Ectodermal cell (in vitro differentiated cells): ENCODE measurements at regions not wholly inside any gene's neighbourhood (a gene's known extent, or its start where the extent isn't known, plus 50 kb on each side); places are given as distances from the start of the nearest gene placed in this dataset.

ENCODE experiments used
- H3K27ac ChIP-seq: 2 replicates; pipeline ENCODE4 v1.7.0; 2013; ENCODE audit warnings: mild to moderate bottlenecking, low read depth, low read length; ENCODE audit not compliant: insufficient read depth, poor library complexity, severe bottlenecking
- H3K27me3 ChIP-seq: 2 replicates; pipeline ENCODE4 v1.7.0; 2013; ENCODE audit warnings: mild to moderate bottlenecking, low read length; ENCODE audit not compliant: insufficient read depth, control insufficient read depth, poor library complexity, severe bottlenecking
- H3K36me3 ChIP-seq: one replicate; pipeline ENCODE4 v1.7.0; 2013; ENCODE audit warnings: low read length; ENCODE audit not compliant: control insufficient read depth, insufficient read depth
- H3K4me1 ChIP-seq: one replicate; pipeline ENCODE4 v1.7.0; 2013; ENCODE audit warnings: low read length; ENCODE audit not compliant: control insufficient read depth, insufficient read depth
- H3K4me3 ChIP-seq: 2 replicates; pipeline ENCODE4 v1.7.0; 2013; ENCODE audit warnings: low read depth, low read length, control low read depth; ENCODE audit not compliant: insufficient read depth
- H3K9me3 ChIP-seq: 2 replicates; pipeline ENCODE4 v1.7.0; 2013; ENCODE audit warnings: mild to moderate bottlenecking, low read length, moderate library complexity; ENCODE audit not compliant: control insufficient read depth
- WGBS, 2 experiments: methylation state at CpG; one replicate each; pipeline ENCODE4 v1.1.7; 2013; ENCODE audit warnings: missing lambda C conversion rate in 2 of 2; 5-methylcytosine and 5-hydroxymethylcytosine counted together

DNA sequence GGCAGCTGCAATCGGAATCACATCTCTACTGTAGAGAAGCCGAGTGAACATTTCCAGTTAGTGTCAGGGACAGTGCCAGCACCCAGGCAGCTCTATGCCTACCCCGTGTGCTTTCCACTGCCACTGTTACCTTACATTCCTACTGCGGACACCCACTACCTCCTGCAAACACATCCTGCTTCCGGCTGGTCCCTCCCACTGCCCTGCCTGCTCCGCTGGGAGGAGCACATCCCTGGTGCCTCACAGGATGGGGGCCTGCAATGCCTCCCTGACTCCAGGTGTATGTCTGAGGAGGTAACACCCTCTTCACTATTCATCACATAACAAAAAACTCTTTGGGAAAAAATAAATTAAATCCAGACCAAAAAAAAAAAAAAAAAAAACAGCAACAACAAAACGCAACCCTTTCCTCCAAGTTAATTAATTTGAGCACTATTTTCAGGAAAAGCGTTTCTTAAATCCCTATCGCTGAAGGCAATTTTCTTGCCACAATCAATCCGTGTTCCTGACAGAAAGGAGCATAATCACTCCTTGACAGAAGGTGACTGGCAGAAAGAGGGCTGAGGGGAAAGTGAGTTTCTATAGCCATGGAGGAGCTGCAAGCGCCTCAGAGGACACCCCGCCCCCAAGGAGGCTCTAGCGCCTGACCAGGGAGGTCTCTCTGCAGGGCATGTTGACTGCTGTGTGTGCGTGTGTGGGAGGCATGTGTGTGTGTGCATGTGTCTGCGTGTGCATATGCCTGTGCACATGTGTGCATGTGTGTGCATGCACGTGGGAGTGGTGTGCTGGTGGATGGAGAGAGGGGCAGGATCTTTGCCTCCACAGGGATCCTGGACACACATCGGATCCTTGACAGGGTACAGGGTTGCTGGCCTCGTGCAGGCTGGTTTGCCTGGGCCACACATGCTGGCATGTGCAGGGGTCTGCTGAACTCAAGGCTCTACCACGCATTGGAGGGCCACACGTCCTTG, 134.8 kb upstream of the NTM start:
- 83 to 84% methylated on average over 20 of the region's 20 CpGs for WGBS, 2 experiments
- H3K4me1 ChIP-seq = no peaks in the 10 kb centered on the region
- no peak overlapping the region for H3K27ac ChIP-seq
- no peaks in the 10 kb centered on the region for H3K27me3 ChIP-seq
- H3K4me3 ChIP-seq = no peak overlapping the region
- no peaks in the 10 kb centered on the region for H3K9me3 ChIP-seq
- no peaks in the 10 kb centered on the region for H3K36me3 ChIP-seq

DNA sequence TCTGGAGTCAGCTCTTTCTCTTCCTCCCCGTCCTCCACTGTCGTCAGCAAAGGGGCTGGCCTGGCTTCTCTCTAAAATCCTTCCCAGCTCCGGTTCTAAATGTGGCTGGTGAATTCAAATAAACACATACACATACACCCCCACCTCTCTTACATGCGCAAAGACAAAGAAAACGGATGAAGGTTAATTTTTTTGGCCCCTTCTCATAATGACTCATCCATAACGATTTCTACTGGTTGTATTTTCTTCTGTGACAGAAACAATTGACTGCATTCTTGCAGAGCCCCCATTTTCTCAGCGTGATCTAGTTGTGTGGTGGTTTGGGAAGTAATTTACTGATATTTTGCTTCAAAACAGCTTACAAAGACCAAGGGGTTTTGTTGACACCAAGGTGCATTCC, 130.0 kb upstream of the NTM start:
- Histone ChIP-seq H3K27ac (no peak overlapping the region), H3K4me1 (no peaks in the 10 kb centered on the region), H3K27me3 (no peaks in the 10 kb centered on the region), H3K36me3 (no peaks in the 10 kb centered on the region), H3K4me3 (no peak overlapping the region), H3K9me3 (no peaks in the 10 kb centered on the region)
- WGBS, 2 experiments = 91 to 93% methylated on average over 6 to 7 of the region's 7 CpGs

DNA sequence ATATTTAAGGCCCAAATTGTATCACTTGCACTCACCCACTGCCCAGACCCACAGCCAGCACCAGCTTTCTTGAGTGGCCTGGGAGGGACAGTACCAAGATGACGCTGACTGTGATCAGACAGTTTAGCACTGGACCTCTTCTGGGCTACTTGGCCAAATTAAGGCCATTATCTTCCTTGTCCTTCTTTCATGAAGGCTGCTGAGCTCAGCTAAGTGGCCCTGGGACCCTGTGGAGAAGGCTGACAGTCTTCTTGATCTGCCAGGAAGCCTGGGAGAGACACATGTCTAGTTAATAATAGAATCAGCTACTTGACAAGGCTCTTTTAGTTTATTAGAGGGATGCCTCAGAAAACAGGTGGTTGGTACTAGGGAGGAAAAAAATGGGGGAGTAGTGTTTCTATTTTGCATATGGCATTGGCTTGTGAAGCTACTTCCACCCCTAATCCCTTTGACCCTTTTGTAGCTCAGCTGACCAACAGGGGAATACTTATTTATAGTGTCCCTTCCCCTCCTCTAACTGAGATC, 127.9 kb upstream of the NTM start:
- Histone ChIP-seq H3K4me3 (no peak overlapping the region), H3K4me1 (peaks cover 10% of the 10 kb centered on the region), H3K27ac (no peak overlapping the region), H3K9me3 (no peaks in the 10 kb centered on the region), H3K27me3 (peaks cover 3% of the 10 kb centered on the region), H3K36me3 (no peaks in the 10 kb centered on the region)
- 84 to 89% methylated on average over 1 of the region's 1 CpG for WGBS, 2 experiments

DNA sequence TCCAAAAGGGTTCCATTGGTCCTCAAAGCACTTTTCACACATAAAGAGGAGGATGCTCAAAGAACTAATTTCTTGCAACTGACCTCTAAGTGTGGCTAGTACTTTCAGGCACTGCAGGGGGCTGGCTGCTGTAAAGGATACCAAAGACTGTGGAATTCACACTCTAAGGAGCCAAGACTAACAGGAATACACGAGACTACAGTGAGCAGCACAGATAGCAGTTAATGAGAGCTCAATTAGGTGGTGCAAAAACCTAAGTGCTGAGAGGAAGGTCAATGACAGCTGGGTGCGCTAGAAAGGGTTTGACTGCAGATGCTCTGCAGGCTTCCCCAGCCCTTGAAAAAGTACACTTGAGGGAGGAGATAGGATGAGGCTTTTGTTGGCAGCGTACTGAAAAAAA, 124.3 kb upstream of the NTM start:
- Histone ChIP-seq H3K27me3 (peaks cover 3% of the 10 kb centered on the region), H3K4me1 (peaks cover 10% of the 10 kb centered on the region), H3K36me3 (no peaks in the 10 kb centered on the region), H3K4me3 (no peak overlapping the region), H3K9me3 (no peaks in the 10 kb centered on the region), H3K27ac (no peak overlapping the region)
- WGBS, 2 experiments = 9 to 25% methylated on average over 2 to 3 of the region's 3 CpGs

DNA sequence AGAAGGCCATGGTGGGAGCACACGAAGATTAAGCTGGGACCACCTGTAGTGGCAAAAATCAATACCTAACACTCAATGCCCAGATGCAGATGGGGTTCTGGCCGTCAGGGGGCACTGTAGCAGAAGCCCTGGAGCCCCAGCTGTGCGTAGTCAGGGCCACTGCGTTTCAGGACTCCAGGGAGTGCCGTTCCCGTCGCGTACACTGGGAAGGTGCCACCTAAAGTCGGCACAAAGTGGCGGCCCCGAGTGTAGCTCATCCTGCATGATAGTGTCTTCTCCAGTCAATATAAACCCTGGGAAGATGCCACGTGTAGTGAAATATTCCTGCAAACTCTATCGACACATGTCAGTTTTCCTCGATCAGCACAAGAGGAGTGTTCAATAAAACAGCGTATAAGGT, 123.8 kb upstream of the NTM start:
- peaks cover 10% of the 10 kb centered on the region for H3K4me1 ChIP-seq
- H3K4me3 ChIP-seq = no peak overlapping the region
- H3K9me3 ChIP-seq = no peaks in the 10 kb centered on the region
- H3K27ac ChIP-seq = no peak overlapping the region
- peaks cover 3% of the 10 kb centered on the region for H3K27me3 ChIP-seq
- 23 to 26% methylated on average over 15 of the region's 15 CpGs for WGBS, 2 experiments
- H3K36me3 ChIP-seq = no peaks in the 10 kb centered on the region

DNA sequence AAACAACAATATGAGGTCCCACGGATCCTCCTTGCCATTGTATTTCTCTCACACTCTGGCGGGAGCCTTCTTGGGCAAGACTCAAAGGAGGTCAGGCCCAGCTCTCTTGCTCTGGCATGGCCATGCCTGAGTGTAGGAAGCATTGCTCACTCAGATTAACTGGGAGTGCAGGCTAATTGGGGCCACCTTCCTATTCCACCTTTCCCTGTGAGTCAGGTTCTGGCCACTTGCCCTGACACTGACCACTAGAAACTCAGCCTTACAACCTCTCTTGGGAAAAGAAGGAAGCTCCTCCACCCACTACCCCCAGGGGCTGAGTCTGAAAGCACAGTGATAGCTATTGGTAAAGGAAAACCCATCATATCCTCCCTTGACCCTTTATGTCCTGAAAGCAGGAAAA, 121.8 kb upstream of the NTM start:
- Histone ChIP-seq H3K27me3 (peaks cover 3% of the 10 kb centered on the region), H3K4me1 (peaks cover 23% of the 10 kb centered on the region), H3K27ac (no peak overlapping the region), H3K4me3 (no peak overlapping the region), H3K36me3 (no peaks in the 10 kb centered on the region), H3K9me3 (no peaks in the 10 kb centered on the region)
- 92 to 95% methylated on average over 2 of the region's 2 CpGs for WGBS, 2 experiments

DNA sequence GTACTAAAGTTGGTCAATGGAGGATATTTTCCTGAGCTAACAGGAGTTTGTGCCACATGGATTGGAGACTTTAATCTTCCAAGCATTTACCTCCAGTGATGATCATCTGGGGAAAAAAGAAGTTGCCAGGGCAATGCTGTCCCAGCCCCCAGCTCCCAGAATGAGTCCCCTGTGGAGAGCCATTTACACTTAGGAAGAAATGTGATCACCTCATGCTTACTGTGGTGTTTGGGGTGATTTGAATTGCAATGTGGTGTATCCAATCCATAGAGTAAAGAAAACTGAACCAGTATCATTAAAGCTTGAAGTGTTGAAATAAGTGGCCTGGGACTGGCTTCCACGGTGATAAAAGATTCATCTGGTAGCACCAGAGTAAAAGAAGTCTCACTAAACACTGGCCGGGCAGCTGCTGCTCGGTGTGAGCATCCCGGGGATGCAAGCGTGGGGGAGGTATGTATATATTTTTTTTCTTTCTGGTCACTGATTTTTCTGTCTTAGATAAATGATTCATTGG, 117.2 kb upstream of the NTM start:
- peaks cover 22% of the 10 kb centered on the region for H3K4me1 ChIP-seq
- no peaks in the 10 kb centered on the region for H3K36me3 ChIP-seq
- no peaks in the 10 kb centered on the region for H3K27me3 ChIP-seq
- no peaks in the 10 kb centered on the region for H3K9me3 ChIP-seq
- peak overlapping the region; percentile 67 for H3K27ac ChIP-seq
- H3K4me3 ChIP-seq = peak overlapping the region; percentile 8
- WGBS, 2 experiments = 2 to 5% methylated on average over 5 of the region's 5 CpGs

DNA sequence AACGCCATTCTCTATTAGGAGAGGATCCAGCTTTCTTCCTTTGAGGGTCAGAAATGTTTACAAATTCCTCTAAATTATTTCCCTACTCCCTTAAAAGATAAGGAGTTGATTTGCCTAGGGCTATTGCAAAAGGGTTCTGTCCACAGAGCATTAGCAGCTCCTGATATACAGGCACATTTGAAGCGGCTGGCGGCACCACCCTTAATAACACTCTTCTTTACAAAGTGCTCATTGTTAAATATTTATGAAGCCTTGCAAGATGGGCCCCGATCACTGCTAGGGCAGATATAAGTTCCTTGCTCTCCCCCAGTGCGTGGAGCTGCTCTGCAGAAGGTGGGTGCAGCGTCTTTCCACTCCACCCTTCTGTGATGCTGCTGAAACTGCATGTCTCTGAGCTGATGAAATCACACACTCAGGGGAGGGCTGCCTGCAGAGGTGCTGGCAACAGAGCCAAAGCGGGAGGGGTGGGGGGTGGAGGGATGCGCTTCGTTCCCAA, 116.7 kb upstream of the NTM start:
- no peaks in the 10 kb centered on the region for H3K27me3 ChIP-seq
- peaks cover 22% of the 10 kb centered on the region for H3K4me1 ChIP-seq
- peak overlapping the region; percentile 67 for H3K27ac ChIP-seq
- WGBS, 2 experiments = 1 to 9% methylated on average over 6 to 9 of the region's 9 CpGs
- H3K9me3 ChIP-seq = no peaks in the 10 kb centered on the region
- H3K4me3 ChIP-seq = peak overlapping the region; percentile 16
- no peaks in the 10 kb centered on the region for H3K36me3 ChIP-seq

DNA sequence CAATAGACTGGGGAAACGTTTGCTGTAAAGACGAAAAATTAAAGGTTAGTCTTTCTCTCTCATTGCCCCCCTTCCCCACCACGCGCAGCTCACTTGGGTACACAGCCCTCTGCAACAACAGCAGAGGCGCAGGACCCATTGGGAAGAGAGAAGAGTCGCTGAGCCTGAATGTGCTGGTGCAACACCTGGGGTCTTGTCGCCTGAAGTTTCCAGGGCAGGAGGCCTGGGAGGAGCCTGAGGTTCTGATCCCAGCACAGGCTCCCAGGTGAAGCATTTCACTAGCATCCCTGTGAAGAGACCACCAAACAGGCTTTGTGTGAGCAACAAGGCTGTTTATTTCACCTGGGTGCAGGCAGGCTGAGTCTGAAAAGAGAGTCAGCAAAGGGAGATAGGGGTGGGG, 116.2 kb upstream of the NTM start:
- H3K4me3 ChIP-seq = no peak overlapping the region
- no peaks in the 10 kb centered on the region for H3K36me3 ChIP-seq
- 11 to 21% methylated on average over 7 of the region's 7 CpGs for WGBS, 2 experiments
- H3K27ac ChIP-seq = peak overlapping the region; percentile 55
- peaks cover 22% of the 10 kb centered on the region for H3K4me1 ChIP-seq
- H3K9me3 ChIP-seq = no peaks in the 10 kb centered on the region
- no peaks in the 10 kb centered on the region for H3K27me3 ChIP-seq

DNA sequence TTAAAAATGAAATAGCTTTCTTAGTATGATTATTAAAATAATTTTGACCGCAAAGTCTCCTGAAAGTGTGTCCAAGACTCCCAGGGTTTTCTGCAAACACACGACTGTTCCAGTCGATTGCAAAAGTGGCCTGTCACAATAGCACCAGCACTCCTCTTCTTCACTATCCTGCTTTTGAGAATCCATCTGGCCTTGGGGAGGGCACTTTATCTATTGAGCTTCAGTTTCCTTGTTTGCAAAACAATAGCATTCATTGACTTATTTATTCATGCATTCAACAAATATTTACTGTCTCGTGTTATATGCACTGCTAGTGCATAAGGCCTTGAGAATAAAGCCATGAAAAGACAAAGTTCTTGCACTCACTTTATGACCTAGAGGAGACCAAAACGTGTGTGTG, 96.2 kb upstream of the NTM start:
- Histone ChIP-seq H3K27ac (no peak overlapping the region), H3K9me3 (peaks cover 2% of the 10 kb centered on the region), H3K36me3 (no peaks in the 10 kb centered on the region), H3K4me3 (no peak overlapping the region), H3K27me3 (no peaks in the 10 kb centered on the region), H3K4me1 (peaks cover 5% of the 10 kb centered on the region)
- 66 to 67% methylated on average over 4 of the region's 5 CpGs for WGBS, 2 experiments
